ENCODE measurements at regions not wholly inside any gene's neighbourhood (a gene's known extent, or its start where the extent isn't known, plus 50 kb on each side); places are given as distances from the start of the nearest gene placed in this dataset.

- DNase-seq (ENCODE audit: low spot score), result peak; percentile 38
Measured at GRCh38 chr1:87437663-87438295, 109.1 kb downstream of the LMO4 start.

DNA sequence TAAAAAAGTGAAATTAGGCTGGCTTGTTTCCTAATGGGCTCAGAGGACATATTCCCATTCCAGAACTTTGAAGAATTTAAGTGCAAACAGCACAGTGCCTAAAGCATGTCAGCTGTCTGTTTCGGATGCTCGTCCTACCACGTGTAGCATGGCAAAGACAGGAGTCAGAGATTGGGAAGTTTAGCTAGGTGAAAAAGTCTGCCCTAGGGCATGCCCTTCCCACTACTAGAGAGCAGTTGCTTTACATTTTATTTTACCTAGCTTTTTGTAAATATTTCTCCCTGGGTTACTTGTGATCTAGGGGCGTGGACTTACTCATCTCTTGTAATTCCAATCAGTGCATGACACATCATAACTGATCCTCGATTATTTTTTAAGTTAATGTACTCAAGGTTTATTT lies 111.1 kb downstream of the LMO4 start:
- DNase-seq (ENCODE audit: low spot score), result no peak

- DNase-seq (ENCODE audit: low spot score), result peak; percentile 92
Measured at GRCh38 chr1:87449348-87449963, 120.8 kb downstream of the LMO4 start.

DNA sequence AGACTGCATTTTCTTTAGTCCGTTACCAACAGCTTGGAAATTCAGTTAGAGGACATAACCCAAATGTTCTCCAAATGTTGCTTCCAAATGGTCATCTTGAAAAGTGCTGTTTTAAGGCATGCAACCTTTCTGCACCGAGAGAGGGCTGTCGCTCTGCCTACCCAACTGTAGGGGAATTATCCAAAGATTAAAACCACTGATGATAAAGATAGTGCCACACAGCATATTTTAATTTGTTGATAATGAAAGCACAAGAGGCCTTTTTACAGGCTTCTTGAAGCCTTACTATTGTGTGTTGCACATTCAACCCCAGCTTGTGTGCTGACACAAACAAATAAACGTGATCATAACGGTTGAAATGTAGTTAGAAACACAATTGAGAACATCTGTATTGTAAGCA lies 121.5 kb downstream of the LMO4 start:
- DNase-seq (ENCODE audit: low spot score), result peak; percentile 54

DNA sequence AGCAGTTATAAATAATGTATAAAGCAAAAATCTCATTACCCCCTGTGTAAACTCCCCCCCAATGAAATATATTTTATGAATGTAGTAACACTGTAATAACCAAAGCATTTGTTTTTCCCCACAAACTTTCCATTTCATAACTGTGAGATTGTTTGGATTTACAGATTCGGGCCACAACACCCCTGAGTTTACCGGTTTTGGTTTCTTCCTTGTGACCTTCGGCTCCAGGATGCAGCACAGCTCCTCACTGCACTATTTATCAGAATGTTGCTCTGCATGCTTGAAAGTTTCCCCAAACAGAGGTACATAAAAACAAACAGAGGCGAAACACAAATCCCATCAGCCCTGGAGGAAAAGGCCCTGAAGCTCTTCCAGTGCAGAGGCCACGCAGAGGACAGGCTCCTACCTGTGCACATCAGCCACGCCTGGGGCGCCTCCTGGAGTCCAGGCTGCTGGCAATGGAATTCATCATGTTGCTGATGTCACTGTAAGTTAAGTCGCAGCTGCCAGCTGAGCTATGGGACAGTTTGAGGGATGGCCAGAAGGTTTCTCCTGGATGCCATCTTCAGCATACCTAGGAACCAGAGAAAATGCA lies 122.0 kb downstream of the LMO4 start:
- peak; percentile 70 for DNase-seq (ENCODE audit: low spot score)

DNA sequence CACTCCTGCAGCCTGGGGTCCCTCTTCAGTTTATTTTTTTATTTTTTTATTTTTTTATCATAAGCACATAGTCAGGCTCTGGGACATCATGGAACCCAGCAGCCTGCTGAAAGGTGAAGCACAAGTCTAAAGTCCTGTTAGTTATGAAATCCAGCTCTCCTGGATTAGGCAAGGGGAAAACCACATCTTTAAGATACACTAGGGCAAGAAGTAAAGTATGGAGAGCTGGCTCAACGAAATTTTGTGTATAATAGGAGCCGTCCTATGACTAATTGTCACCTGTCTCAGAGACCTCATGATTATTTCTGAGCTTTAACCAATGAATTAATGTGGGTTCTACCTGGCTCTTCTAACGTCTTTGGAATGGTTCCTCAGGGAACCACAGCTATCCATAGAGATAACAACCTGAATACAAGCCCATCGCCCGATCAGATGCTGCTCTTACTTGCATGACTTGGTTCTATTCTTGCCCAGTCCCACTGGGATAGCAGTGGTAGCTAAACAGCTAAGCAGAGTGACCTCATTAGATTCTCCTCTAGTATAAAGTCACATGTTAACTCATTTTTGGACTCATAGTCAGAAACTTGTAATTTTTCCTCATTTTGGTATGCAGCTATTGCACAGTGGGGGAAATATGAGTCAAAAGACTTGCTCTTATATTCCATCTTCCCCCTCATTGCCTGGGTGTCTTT lies 122.7 kb downstream of the LMO4 start:
- peak; percentile 24 for DNase-seq (ENCODE audit: low spot score)

DNA sequence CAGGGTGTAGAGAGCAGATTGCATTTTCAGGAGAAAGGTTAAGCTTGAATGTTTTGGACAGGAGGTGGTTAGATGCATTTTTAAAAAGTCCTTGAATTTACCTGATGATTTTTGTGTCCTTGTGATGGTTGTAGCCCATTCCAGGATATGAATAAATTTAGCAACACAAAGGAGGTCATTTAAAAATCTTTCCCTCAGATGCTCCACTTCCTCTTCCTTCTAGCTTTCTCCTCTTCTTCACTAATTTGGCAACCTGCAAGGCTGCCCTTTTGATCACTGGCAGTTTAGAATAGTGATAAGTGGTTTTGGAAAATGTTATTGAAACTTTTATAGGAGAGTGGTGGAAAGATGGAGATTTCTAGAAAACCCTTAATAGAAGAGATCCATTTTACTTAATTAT lies 124.0 kb downstream of the LMO4 start:
- no peak for DNase-seq (ENCODE audit: low spot score)

GRCh38 chr1:87457408-87457807 lies 128.7 kb downstream of the LMO4 start:
- no peak for DNase-seq (ENCODE audit: low spot score)

DNA sequence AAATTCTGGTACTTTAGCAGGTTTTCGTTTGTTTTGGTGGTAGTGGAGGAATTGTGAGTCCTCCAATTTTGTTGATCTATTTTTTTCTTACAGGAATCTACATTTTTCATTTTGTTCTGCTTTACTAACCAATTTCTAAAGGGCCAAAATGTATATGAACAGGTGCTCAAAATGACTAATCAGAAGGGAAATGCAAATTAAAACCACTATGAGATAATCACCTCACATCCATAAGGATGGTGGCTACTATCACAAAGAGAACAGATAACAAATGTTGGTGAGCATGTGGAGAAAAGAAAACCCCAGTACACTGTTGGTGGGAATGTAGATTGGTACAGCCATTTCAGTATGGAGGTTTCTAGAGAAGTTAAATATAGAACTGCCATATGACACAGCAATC lies 134.2 kb downstream of the LMO4 start:
- no peak for DNase-seq (ENCODE audit: low spot score)

DNA sequence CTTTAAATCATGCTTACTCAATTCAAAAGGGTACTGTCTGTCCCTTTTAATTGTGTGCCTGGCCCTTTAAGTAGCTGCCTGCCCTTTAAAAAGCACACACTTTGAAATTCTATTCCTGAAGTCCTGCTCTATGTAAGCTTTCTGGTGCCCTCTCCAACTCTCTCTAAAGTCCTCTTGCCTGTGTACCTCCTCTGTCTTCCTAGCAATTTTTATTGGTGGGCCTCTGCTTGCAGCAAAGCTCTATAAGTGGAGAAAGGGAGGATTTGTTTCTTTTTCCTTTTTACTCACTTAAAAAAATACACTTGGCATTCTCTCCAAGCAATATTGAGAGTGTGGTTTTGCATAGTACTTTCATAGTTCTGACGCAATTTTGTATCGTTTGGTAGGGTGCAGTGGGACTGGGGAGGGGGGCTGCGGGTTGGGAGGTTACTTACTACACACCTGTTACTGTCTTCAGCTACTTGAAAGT lies 135.4 kb downstream of the LMO4 start:
- no peak for DNase-seq (ENCODE audit: low spot score)

DNA sequence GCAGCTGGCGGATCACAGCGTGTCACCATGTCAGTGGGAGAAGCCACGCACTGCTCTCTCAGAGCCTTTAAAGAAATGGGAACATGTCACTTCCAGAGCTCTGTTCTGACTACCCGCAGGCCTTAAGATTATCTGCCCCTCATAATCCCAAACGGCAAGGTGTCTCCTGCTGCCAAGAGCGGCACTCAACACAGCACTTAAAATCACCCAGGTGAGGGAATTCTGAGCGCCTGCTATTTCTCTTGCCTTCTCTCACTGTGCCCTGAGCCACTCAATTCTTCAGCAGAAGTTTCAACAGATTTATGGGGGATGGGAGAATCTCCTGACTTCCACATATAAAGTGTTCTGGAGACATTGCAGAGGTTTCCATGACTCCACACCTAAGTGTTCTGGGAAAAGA lies 137.9 kb downstream of the LMO4 start:
- no peak for DNase-seq (ENCODE audit: low spot score)

DNA sequence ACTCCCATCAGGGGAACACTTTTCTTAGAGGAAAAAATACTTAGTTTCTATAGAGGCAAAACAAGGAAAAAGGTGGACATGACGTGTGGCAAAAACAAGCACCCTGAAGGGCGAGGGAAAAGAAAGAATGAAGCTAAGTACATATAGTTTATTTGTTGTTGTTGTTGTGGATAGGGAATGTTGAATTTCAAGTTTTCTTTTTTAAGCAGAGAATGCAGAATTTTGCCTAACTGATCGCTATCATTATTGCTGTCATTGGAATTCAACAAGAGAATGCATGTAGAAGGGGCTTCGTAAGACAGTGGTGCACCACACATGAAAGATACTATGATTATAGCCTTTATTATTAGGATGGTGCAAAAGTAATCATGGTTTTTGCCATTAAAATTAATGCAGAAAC lies 144.0 kb downstream of the LMO4 start:
- no peak for DNase-seq (ENCODE audit: low spot score)

DNA sequence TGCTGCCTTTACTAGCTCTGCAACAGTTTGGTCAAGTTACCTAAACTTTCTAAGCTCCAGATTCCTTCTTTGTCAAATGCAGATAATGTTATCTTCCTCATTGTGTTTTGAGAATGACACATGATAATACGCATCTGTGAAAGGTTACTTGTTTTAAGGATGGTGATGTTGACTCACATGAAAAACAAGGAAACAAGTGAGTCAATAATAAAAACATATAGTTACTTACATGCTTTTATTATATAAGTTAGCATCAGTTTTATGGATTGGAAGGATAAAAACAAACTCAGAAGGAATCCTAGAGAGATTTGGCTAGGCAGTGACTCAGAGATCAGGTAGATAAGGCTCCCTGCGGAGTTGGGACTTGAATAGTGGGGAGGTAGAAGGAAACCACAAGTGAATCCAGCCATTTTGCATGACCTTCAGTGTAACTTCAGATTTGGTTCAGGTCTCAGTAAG lies 144.6 kb downstream of the LMO4 start:
- no peak for DNase-seq (ENCODE audit: low spot score)

GRCh38 chr1:87474098-87474497 lies 145.4 kb downstream of the LMO4 start:
- DNase-seq (ENCODE audit: low spot score), result no peak

DNA sequence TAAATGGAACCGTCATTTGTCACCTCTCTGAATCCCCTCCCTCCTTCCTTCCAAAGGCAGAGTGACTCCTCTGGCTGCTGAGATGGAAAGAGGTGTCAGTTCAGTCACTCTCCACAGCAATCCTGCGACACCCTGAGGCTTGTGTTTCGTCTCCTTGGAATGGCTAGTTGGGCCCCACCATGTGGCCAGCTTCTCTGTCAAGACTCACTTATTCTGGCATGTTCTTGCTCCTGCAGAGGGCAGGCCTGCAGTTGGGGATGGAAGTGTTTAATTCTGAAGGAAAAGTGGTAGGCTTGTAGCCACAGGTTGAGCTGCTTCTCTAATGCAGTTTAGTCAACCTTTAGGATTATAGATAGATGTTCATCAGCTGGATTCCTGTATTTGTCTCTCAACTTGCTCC lies 149.6 kb downstream of the LMO4 start:
- no peak for DNase-seq (ENCODE audit: low spot score)

DNA sequence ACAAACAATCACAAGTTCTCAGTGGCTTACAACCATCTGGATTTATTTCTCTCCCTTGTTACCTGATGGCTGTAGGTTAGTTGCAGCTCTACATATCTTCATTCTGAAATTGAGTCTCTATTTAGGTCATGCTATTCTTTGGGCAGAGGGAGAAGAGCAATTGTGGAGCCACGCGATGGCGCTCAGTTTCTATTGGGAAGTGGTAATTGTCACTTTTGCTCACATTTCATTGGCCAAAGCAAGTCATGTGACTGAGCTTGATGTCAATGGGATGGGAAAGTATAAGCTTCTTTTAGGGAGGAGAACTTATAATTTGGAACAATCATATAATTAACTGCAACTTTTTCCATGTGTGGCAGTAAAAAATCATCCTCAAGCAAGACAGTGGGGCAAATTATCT lies 166.5 kb downstream of the LMO4 start:
- peak; percentile 61 for DNase-seq (ENCODE audit: low spot score)

- no peak for DNase-seq (ENCODE audit: low spot score)
Measured at GRCh38 chr1:87495870-87496269, 167.2 kb downstream of the LMO4 start.

GRCh38 chr1:87497380-87498203 lies 168.9 kb downstream of the LMO4 start:
- peak; percentile 18 for DNase-seq (ENCODE audit: low spot score)

GRCh38 chr1:87501738-87502137 lies 173.1 kb downstream of the LMO4 start:
- DNase-seq (ENCODE audit: low spot score), result no peak

DNA sequence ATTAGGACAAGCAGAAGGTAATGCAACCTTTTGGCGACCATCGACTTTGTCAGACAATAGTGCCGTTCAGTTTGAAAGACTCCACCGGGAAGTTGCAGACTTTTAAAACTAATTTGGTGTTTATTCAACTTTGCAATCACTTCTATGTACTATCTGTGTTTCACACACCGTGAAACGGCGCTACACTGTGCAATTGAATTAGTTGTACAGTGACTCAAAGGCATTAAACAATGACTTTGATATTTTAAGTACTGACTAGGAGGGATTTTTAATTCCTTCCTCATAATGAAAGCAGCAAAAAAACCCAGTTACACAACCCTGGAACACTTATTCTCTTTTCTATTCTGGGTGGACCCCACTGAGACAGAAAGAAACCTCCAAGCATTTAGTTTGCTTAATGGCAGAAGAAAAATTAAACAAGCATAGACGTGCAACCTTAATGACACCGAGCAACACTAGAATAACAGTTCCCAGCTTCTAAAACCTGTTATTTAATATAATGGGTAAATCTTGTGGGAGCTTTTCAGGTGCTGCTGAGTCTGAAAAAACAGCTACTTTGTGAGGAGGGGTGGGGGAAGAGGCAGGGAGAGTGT lies 176.8 kb downstream of the LMO4 start:
- no peak for DNase-seq (ENCODE audit: low spot score)

DNA sequence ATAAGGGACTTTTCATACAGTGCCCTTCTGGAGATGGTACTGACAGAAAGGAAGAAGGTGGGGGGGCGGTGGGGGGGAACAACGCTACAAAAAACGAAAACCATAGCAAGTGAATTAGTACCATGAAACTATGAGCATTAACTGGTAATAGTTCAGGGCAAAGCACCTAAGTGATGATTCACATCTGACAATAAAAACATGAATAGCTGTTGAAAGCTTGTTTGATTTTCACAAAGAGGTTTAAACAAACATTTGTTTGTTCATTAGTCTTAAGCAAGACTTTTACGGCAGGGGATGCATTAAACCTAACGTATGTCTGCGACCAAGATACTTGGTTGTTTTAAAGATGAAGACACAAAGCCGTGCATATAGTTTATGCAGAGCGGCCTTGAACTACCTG lies 177.5 kb downstream of the LMO4 start:
- DNase-seq (ENCODE audit: low spot score), result no peak

All from NAMALWA (cell line).